ENCODE measurements at regions not wholly inside any gene's neighbourhood (a gene's known extent, or its start where the extent isn't known, plus 50 kb on each side); places are given as distances from the start of the nearest gene placed in this dataset.
"Not testable (repeated sequence)": the region's sequence is repeated elsewhere in the genome, so short reads cannot be mapped to it uniquely, and the experiment has no call there.

GRCh38 chr5:17989036-17989435 lies 354.8 kb downstream of the TAF11L14 start:
- peak; percentile 25 for DNase-seq

GRCh38 chr5:17989567-17990563 lies 355.6 kb downstream of the TAF11L14 start:
- no peak for DNase-seq

GRCh38 chr5:17991775-17992174 lies 357.5 kb downstream of the TAF11L14 start:
- DNase-seq = no peak

GRCh38 chr5:17992291-17992690 lies 358.0 kb downstream of the TAF11L14 start:
- DNase-seq = no peak

GRCh38 chr5:17995997-17996396 lies 361.7 kb downstream of the TAF11L14 start:
- peak; percentile 57 for DNase-seq

- no peak for DNase-seq
Observed at GRCh38 chr5:17999858-18000257, 365.6 kb downstream of the TAF11L14 start.

GRCh38 chr5:18000744-18001143 lies 366.5 kb downstream of the TAF11L14 start:
- DNase-seq = peak; percentile 85

- no peak for DNase-seq
Observed at GRCh38 chr5:18003312-18003711, 369.1 kb downstream of the TAF11L14 start.

- no peak for DNase-seq
Observed at GRCh38 chr5:18003784-18004183, 369.5 kb downstream of the TAF11L14 start.

GRCh38 chr5:18006235-18006634 lies 372.0 kb downstream of the TAF11L14 start:
- DNase-seq = not testable (repeated sequence)

GRCh38 chr5:18008940-18009339 lies 374.7 kb downstream of the TAF11L14 start:
- DNase-seq = no peak

- DNase-seq = no peak
Observed at GRCh38 chr5:18010053-18010452, 375.8 kb downstream of the TAF11L14 start.

- DNase-seq = no peak
Observed at GRCh38 chr5:18018472-18018871, 384.2 kb downstream of the TAF11L14 start.

- DNase-seq = no peak
Observed at GRCh38 chr5:18023275-18023674, 389.0 kb downstream of the TAF11L14 start.

- DNase-seq = peak; percentile 32
Observed at GRCh38 chr5:18023986-18024385, 389.7 kb downstream of the TAF11L14 start.

- DNase-seq = no peak
Observed at GRCh38 chr5:18024542-18024941, 390.3 kb downstream of the TAF11L14 start.

GRCh38 chr5:18027241-18027867 lies 393.1 kb downstream of the TAF11L14 start:
- no peak for DNase-seq

- no peak for DNase-seq
Observed at GRCh38 chr5:18028036-18028435, 393.8 kb downstream of the TAF11L14 start.

- DNase-seq = peak; percentile 15
Observed at GRCh38 chr5:18032744-18033143, 398.5 kb downstream of the TAF11L14 start.

GRCh38 chr5:18036531-18036930 lies 402.3 kb downstream of the TAF11L14 start:
- DNase-seq = no peak

GRCh38 chr5:18037718-18038117 lies 403.5 kb downstream of the TAF11L14 start:
- DNase-seq = no peak

- DNase-seq = no peak
Observed at GRCh38 chr5:18043344-18043743, 409.1 kb downstream of the TAF11L14 start.

GRCh38 chr5:18048449-18048848 lies 414.2 kb downstream of the TAF11L14 start:
- no peak for DNase-seq

- no peak for DNase-seq
Observed at GRCh38 chr5:18050345-18050744, 416.1 kb downstream of the TAF11L14 start.
